ENCODE measurements at regions not wholly inside any gene's neighbourhood (a gene's known extent, or its start where the extent isn't known, plus 50 kb on each side); places are given as distances from the start of the nearest gene placed in this dataset.

DNA sequence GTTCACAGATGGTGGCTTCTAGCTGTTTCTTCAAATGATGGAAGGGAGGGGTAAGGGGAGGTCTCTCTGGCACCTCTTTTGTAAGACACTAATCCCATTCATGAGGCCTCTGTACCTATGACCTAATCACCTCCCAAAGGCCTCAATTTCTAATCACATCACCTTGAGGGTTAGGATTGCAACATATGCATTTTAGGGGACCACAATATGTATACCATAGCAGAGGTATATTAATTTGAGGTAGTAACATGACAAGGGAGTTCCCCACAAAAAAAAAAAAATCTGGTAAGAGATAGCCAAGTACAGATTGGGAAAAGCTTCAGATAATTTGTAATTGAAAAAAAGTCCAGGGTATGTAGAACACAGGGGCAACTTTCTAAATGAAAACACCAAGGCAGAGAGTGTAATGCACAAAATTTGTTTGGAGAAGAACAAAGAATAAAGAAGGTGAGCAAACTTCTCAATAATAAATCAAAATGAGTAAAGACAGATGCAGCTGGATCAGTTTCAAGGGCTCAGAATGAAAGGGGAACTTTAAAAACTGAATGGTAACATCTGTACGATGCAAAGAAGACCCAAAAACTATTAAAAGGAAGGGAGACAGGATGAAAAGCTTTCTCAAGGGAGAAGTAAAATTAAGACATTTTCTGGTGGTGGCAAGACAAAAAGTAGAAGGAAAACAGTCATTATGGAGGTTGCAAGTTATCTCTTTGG, 125.5 kb upstream of the DCN start:
- TF ChIP-seq, protein P1, sequence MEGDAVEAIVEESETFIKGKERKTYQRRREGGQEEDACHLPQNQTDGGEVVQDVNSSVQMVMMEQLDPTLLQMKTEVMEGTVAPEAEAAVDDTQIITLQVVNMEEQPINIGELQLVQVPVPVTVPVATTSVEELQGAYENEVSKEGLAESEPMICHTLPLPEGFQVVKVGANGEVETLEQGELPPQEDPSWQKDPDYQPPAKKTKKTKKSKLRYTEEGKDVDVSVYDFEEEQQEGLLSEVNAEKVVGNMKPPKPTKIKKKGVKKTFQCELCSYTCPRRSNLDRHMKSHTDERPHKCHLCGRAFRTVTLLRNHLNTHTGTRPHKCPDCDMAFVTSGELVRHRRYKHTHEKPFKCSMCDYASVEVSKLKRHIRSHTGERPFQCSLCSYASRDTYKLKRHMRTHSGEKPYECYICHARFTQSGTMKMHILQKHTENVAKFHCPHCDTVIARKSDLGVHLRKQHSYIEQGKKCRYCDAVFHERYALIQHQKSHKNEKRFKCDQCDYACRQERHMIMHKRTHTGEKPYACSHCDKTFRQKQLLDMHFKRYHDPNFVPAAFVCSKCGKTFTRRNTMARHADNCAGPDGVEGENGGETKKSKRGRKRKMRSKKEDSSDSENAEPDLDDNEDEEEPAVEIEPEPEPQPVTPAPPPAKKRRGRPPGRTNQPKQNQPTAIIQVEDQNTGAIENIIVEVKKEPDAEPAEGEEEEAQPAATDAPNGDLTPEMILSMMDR (IDR thresholded peaks at IDR 0.05; ENCODE audit: control insufficient read depth, extremely low read depth, insufficient read depth), result no peak
- no peak for DNase-seq (ENCODE audit: low read depth)
- no peak overlapping the region for H3K4me3 ChIP-seq (ENCODE audit: low read depth, low read length)

DNA sequence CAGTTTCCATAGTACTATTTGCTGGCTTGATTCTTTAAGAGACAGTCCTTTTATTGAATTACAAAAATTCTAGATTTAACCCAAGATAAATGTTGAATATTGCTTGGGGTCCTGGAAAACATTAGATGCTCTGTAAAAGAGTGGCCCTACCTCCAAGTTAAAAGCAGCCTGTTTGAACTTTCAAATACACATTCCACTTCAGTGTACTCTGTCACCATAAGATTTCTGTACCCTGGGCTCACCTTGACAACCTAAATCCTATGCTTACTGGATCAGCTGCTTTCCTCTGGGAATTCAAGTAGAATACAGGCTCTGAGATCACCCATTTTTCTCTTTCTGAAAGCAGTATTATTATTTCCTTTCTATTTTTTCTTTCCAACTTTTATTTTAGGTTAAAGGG, 107.7 kb upstream of the DCN start:
- TF ChIP-seq, protein P1 (IDR thresholded peaks at IDR 0.05; ENCODE audit: control insufficient read depth, extremely low read depth, insufficient read depth), result no peak
- DNase-seq (ENCODE audit: low read depth), result no peak
- no peak overlapping the region for H3K4me3 ChIP-seq (ENCODE audit: low read depth, low read length)

DNA sequence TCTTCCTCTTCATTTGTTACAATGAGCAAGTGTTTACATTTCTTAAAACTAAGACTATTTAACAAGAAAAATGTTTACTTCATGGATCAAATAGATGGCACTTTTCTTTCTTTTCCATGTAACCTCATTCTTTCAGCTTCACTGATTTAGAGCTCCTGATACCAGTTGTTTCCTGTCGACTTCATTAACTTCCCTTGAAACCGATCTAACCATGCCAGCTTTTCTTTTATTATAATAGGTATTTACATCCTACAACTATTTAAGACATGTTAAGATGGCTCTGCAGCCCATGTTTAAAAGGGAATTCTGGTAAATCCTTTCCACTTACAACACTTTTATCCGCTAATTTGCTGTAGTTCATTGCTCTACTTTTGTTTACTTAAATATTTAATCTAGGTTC, 107.3 kb upstream of the DCN start:
- no peak overlapping the region for H3K4me3 ChIP-seq (ENCODE audit: low read depth, low read length)
- TF ChIP-seq, protein P1 (IDR thresholded peaks at IDR 0.05; ENCODE audit: control insufficient read depth, extremely low read depth, insufficient read depth), result no peak
- no peak for DNase-seq (ENCODE audit: low read depth)

DNA sequence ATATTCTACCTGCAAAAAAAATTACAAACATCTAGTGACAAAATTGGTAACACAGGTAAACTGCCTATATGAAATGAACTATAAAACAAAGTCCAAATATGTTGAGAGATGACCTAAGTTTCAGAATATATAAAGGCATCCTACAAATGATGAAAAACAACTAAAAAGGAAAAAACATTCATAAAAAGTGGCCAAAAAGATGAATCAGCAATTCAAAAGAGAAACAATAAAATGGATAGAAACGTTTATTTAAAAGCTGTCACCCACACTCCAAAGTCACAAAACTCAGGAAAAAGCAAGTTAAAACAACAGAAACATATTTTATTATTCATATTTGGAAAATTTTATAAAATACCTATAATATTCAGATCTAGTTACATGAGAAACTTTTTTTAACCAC, 106.5 kb upstream of the DCN start:
- TF ChIP-seq, protein P1 (IDR thresholded peaks at IDR 0.05; ENCODE audit: control insufficient read depth, extremely low read depth, insufficient read depth), result no peak
- no peak for DNase-seq (ENCODE audit: low read depth)
- H3K4me3 ChIP-seq (ENCODE audit: low read depth, low read length), result no peak overlapping the region

DNA sequence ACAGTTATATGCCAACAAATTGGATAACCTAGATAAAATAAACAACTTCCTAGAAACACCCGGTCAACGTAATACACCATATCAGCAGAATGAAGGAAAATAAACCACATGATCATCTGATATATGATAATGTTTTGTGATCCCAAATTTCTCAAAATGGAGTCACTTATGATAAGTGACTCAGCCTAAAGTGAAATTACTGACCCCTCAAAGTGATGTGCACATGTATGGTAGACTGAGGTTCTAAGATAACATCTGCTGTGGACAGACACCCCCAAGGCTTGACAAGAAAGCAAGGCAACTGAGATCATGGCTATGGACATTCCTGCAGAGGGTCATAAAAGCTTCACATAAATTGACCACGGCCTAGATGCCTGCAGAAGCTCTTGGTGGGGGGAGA, 105.1 kb upstream of the DCN start:
- no peak for DNase-seq (ENCODE audit: low read depth)
- TF ChIP-seq, protein P1 (IDR thresholded peaks at IDR 0.05; ENCODE audit: control insufficient read depth, extremely low read depth, insufficient read depth), result no peak
- H3K4me3 ChIP-seq (ENCODE audit: low read depth, low read length), result no peak overlapping the region

DNA sequence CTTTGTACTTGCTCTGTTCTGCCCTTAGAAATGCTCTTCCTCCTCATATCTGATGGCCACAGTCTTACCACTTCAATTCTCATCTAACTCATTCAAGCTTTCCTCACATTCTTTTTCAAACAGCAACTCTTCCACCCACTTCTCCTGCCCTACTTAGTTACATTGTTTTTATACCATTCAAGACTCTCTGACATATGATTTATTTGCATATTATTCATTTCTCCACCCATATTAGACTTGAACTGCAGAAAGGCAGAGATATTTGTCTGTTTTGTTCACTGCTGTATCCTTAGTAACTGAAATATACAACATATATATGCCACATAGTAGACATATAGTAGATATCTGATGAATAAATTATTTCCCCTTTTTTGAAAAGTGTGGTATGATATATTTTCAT, 95.5 kb upstream of the DCN start:
- TF ChIP-seq, protein P1 (IDR thresholded peaks at IDR 0.05; ENCODE audit: control insufficient read depth, extremely low read depth, insufficient read depth), result no peak
- H3K4me3 ChIP-seq (ENCODE audit: low read depth, low read length), result no peak overlapping the region
- DNase-seq (ENCODE audit: low read depth), result no peak

DNA sequence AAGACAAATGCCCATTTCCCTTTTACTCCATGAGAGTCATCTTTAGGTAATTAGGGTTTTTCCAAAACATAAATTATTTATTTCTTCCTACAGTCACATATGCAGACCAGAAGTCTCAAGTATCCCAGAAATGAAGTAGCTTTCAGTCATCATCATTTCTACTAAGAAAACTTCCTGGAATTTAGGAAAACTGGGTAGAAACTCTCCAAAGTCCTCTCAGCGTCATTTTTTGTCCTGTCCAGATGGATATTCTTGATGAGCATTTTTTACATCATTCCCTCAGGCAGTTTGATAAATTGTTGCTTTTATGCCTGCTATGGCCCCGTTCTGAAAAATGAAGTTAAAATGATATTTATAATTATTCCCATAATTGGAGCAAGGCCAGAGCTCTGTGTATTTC, 93.9 kb upstream of the DCN start:
- DNase-seq (ENCODE audit: low read depth), result no peak
- no peak overlapping the region for H3K4me3 ChIP-seq (ENCODE audit: low read depth, low read length)
- TF ChIP-seq, protein P1 (IDR thresholded peaks at IDR 0.05; ENCODE audit: control insufficient read depth, extremely low read depth, insufficient read depth), result no peak
